ENCODE measurements at regions not wholly inside any gene's neighbourhood (a gene's known extent, or its start where the extent isn't known, plus 50 kb on each side); places are given as distances from the start of the nearest gene placed in this dataset.
"Not testable (repeated sequence)": the region's sequence is repeated elsewhere in the genome, so short reads cannot be mapped to it uniquely, and the experiment has no call there.

GRCh38 chr12:61531195-61531594 lies 729.0 kb upstream of the USP15 start:
- DNase-seq = no peak

GRCh38 chr12:61536117-61536516 lies 724.1 kb upstream of the USP15 start:
- no peak for DNase-seq

- no peak for DNase-seq
Observed at GRCh38 chr12:61536525-61536924, 723.7 kb upstream of the USP15 start.

- no peak for DNase-seq
Observed at GRCh38 chr12:61538951-61539350, 721.3 kb upstream of the USP15 start.

- DNase-seq = no peak
Observed at GRCh38 chr12:61542551-61542950, 717.7 kb upstream of the USP15 start.

GRCh38 chr12:61546296-61546695 lies 713.9 kb upstream of the USP15 start:
- DNase-seq = no peak

GRCh38 chr12:61553091-61553490 lies 707.1 kb upstream of the USP15 start:
- no peak for DNase-seq

- no peak for DNase-seq
Observed at GRCh38 chr12:61554268-61555008, 705.8 kb upstream of the USP15 start.

GRCh38 chr12:61563665-61564450 lies 696.3 kb upstream of the USP15 start:
- no peak for DNase-seq

- DNase-seq = no peak
Observed at GRCh38 chr12:61564466-61564865, 695.7 kb upstream of the USP15 start.

- no peak for DNase-seq
Observed at GRCh38 chr12:61566183-61566582, 694.0 kb upstream of the USP15 start.

- no peak for DNase-seq
Observed at GRCh38 chr12:61574339-61574738, 685.9 kb upstream of the USP15 start.

- DNase-seq = no peak
Observed at GRCh38 chr12:61584943-61585342, 675.3 kb upstream of the USP15 start.

GRCh38 chr12:61590864-61591263 lies 669.3 kb upstream of the USP15 start:
- DNase-seq = not testable (repeated sequence)

GRCh38 chr12:61610143-61610542 lies 650.1 kb upstream of the USP15 start:
- DNase-seq = no peak

GRCh38 chr12:61629702-61630101 lies 630.5 kb upstream of the USP15 start:
- DNase-seq = no peak

- no peak for DNase-seq
Observed at GRCh38 chr12:61646639-61647038, 613.6 kb upstream of the USP15 start.

GRCh38 chr12:61647566-61647965 lies 612.6 kb upstream of the USP15 start:
- no peak for DNase-seq

- DNase-seq = no peak
Observed at GRCh38 chr12:61652265-61652664, 607.9 kb upstream of the USP15 start.

GRCh38 chr12:61654698-61655097 lies 605.5 kb upstream of the USP15 start:
- DNase-seq = no peak

GRCh38 chr12:61655241-61655640 lies 605.0 kb upstream of the USP15 start:
- DNase-seq = no peak

GRCh38 chr12:61667676-61668075 lies 592.5 kb upstream of the USP15 start:
- no peak for DNase-seq

- no peak for DNase-seq
Observed at GRCh38 chr12:61676520-61676919, 583.7 kb upstream of the USP15 start.

GRCh38 chr12:61687407-61687806 lies 572.8 kb upstream of the USP15 start:
- no peak for DNase-seq

GRCh38 chr12:61694214-61694613 lies 566.0 kb upstream of the USP15 start:
- DNase-seq = no peak

All from NCI-H2171 treated with DMSO at 0.1 percent for 48 hours (cell line).